Amygdala (tissue), 56 donors: ENCODE measurements at regions not wholly inside any gene's neighbourhood (a gene's known extent, or its start where the extent isn't known, plus 50 kb on each side); places are given as distances from the start of the nearest gene placed in this dataset.
"Not testable (repeated sequence)": the region's sequence is repeated elsewhere in the genome, so short reads cannot be mapped to it uniquely, and the experiment has no call there.

Experiments
- DNase-seq, 56 donors: peaks; one replicate each; lab custom pipeline; 2025; lab: John Stamatoyannopoulos, UW

- no peak for DNase-seq
Measured at GRCh38 chr10:121252756-121253155, 345.5 kb downstream of the FGFR2 start.

GRCh38 chr10:121260377-121260776 is 337.9 kb downstream of the FGFR2 start:
- DNase-seq: no peak

GRCh38 chr10:121261665-121262064 is 336.6 kb downstream of the FGFR2 start:
- DNase-seq: no peak

- DNase-seq: no peak
Measured at GRCh38 chr10:121262774-121263430, 335.3 kb downstream of the FGFR2 start.

- no peak for DNase-seq
Measured at GRCh38 chr10:121263431-121263783, 334.8 kb downstream of the FGFR2 start.

GRCh38 chr10:121265360-121266123 is 332.7 kb downstream of the FGFR2 start:
- no peak for DNase-seq

GRCh38 chr10:121266370-121266769 is 331.9 kb downstream of the FGFR2 start:
- no peak for DNase-seq

GRCh38 chr10:121267236-121268003 is 330.8 kb downstream of the FGFR2 start:
- DNase-seq: no peak

- no peak for DNase-seq
Measured at GRCh38 chr10:121268363-121268762, 329.9 kb downstream of the FGFR2 start.

- no peak for DNase-seq
Measured at GRCh38 chr10:121268863-121269432, 329.3 kb downstream of the FGFR2 start.

- no peak for DNase-seq
Measured at GRCh38 chr10:121270906-121271305, 327.3 kb downstream of the FGFR2 start.

- no peak for DNase-seq
Measured at GRCh38 chr10:121276046-121276445, 322.2 kb downstream of the FGFR2 start.

- DNase-seq: no peak
Measured at GRCh38 chr10:121276822-121277221, 321.4 kb downstream of the FGFR2 start.

GRCh38 chr10:121278386-121278785 is 319.9 kb downstream of the FGFR2 start:
- not testable (repeated sequence) for DNase-seq

- no peak for DNase-seq
Measured at GRCh38 chr10:121281576-121281975, 316.7 kb downstream of the FGFR2 start.

- DNase-seq: no peak
Measured at GRCh38 chr10:121282264-121282663, 316.0 kb downstream of the FGFR2 start.

- DNase-seq: no peak
Measured at GRCh38 chr10:121282797-121283515, 315.3 kb downstream of the FGFR2 start.

- no peak for DNase-seq
Measured at GRCh38 chr10:121284936-121285335, 313.3 kb downstream of the FGFR2 start.

GRCh38 chr10:121285406-121286196 is 312.6 kb downstream of the FGFR2 start:
- peak in 4 of 56 donors; percentile 2 to 26 (median 9) for DNase-seq

- no peak for DNase-seq
Measured at GRCh38 chr10:121288011-121288410, 310.2 kb downstream of the FGFR2 start.
